HG02759 (cell line): ENCODE measurements at regions not wholly inside any gene's neighbourhood (a gene's known extent, or its start where the extent isn't known, plus 50 kb on each side); places are given as distances from the start of the nearest gene placed in this dataset.

Source experiments
- ATAC-seq: cut with Tn5 transposase; IDR thresholded peaks from one replicate; pipeline ENCODE4 v1.9.1; 2021; ENCODE audit warnings: mild to moderate bottlenecking, moderate library complexity; ENCODE audit not compliant: unreplicated experiment

- no peak for ATAC-seq
These were observed 293.2 kb upstream of the EMCN start for GRCh38 chr4:100811046-100811445.

GRCh38 chr4:100809506-100809905, 291.7 kb upstream of the EMCN start:
- ATAC-seq: no peak

DNA sequence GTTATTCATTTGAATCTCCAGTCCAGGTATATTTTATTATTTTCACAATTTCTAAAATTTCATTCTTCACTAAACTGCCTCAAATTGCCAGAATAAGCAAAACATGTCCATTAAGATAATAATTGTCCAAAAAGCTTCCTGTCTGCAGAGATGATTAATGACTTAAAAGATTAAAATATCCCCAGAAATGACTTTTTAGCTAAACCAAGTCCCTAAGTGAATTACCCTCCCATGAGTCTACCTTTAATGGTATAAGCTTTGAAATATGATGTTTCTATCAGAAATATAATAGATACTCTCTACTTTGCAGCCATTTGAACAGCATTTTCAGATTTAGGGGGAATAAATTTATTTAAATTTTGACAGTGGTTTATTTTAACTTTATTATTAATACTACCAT, 289.2 kb upstream of the EMCN start:
- ATAC-seq: no peak

- no peak for ATAC-seq
These were observed 287.7 kb upstream of the EMCN start for GRCh38 chr4:100805538-100805937.

DNA sequence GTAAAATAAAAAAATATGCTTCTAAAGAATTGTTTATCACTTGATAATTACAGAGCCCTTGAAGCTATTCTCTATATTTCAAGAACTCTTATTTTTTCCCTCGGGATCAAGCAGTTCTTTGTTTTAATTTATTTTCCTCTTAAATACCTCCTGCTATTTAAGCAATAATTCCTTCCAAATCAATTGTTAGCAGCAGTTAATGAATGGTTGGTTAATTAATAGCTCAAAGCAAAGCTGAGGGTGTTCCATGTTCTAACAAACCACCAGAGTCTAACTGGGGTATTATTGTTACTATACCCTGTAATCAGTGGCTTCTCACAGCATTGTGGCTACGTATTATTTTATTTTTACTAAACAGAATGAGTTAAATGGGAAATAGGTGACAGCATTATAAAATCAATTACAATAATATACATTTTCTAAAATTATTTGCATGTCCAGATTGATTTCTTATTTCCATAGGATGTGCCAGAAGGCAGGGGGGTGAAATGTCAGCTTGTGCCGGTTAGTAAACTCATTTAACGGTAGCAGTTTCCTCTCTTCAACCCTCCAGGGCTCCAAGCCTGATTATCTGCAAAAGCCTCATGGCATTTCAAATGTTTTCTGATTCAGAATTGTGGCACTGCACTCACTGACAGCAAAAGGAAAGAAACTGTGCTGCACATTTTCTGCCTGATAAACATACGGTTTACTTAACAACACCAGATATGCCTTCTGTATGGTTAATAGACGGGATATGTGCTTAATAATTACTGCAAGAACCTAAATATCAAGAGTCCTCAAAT, 286.9 kb upstream of the EMCN start:
- no peak for ATAC-seq

DNA sequence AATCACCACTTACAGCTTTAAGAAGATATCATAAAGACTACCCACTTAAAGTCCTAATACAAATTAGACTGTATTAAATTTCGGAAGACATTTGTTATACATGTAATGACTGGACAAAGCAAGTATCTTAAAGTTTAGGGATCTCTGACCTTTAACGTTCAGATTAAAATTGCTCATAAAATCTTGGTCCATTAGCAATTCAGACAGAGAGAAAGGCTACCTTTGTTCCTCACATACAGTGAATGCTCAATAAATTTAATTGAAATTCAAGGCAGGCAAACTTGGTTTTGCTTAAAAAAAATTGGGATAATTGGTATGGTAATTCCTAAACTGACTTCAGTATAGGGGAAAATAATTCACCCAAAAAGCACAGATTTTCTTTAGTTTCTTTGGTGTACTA, 285.9 kb upstream of the EMCN start:
- no peak for ATAC-seq

DNA sequence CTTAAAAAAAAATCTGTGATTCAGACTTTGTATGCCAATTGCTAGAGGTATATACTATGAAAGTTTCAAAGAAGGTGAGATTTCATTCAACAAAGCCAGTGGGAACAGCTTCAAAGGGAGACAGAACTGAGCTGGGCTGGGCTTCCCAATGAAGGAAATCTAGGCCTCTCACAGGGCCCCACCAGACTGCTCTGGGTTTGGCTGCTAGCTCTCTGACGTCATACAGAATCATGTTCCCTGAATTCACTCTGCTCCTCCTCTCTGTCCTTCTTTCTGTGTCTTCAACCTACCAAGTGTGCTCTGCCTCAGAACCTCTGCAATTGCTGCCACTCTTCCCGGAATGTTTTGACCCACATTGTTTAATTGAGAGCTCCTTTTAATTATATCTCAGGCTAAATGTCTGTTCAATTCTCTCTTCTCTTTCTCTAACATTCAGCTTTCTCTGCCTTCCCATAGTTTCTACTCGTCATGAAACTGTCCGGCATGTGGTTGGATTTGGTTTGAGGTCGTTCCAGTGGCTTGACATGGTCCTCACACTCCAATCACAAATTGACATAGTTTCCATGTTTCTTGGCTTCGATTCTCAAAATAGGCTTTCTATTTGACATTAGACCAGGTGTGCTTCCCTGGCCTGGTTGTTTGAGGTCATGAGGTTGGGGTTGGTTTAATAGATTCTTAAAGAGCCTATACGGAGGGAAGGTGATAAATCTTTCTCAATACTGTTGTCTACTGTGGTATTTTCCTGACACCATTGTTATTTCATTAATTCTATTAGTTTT, 282.1 kb upstream of the EMCN start:
- ATAC-seq: no peak

GRCh38 chr4:100797791-100798190, 280.0 kb upstream of the EMCN start:
- ATAC-seq: no peak

DNA sequence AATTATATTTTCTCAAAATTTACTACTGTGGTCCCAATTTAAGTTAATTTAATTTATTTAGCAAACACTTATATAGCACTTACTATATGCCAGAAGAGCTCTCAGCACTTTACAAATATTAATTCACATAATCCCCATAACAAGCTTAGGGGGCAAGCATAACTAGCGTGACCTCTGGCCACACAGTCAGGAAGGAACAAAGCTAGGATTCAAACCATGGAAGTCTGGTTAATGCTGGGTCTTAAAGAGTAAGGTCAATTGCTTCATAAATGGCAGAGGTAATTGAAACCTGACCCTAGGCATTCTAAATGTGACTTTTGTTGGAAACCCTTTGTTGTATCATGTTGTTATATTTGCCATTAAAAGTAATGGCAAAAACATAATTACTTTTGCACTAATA, 279.5 kb upstream of the EMCN start:
- ATAC-seq: no peak

- ATAC-seq: no peak
These were observed 278.5 kb upstream of the EMCN start for GRCh38 chr4:100796332-100796731.

DNA sequence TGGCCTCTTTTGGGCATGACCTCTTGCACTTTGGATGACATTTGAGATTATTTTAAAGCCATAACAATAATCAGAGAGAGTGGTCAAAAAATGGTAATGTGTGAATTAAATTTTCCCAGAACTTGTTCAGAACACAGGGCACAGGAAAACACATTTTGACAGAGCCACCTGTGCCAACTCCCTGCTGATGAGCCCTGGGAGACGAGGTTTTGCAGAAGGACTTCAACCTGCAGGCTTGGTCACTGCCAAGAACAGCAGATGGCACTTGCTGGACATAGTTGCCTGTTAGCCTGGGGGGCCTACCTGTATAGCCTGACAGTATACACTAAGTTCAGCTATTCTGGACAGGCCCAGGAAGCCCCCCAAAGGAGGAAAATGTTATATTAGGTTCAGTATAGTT, 277.8 kb upstream of the EMCN start:
- ATAC-seq: no peak

- no peak for ATAC-seq
These were observed 273.2 kb upstream of the EMCN start for GRCh38 chr4:100790836-100791615.

GRCh38 chr4:100789991-100790390, 272.2 kb upstream of the EMCN start:
- ATAC-seq: no peak

- no peak for ATAC-seq
These were observed 268.7 kb upstream of the EMCN start for GRCh38 chr4:100786481-100786880.

DNA sequence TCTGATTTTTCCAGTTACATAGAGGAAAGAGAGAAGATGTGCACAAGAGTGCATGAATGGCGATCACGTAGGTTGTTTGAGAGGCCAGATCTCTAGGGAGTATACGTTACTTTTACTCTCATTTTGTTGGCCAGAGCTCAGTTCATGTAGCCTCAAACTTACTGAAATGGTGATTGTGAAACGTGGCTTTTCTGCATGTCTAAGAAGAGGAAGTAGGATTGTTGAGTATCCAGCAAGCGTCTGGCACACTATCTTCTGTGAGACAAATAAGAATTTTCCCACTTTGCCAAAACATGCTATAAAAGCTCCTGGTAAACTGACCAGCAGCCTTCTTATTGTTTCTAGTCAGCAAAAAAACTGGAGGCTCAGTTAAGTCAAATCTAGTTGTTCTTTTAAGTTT, 264.5 kb upstream of the EMCN start:
- no peak for ATAC-seq

DNA sequence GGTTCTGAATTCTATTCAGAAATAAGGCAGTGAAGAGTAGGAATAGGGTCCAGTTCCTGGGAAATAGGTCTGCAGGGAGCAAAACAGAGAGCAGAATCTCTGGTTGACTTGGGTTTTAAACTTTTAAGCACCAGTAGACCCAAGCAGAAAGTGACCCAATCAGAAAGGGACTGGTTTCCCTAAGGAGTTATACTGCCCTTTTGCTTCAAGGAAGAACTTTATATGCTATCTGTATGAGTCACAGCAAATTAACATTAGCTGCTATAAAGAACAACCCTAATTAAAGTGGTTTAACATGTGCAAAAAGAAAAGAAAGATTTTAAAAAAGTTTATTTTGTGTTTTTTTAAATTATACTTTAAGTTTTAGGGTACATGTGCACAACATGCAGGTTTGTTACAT, 263.6 kb upstream of the EMCN start:
- no peak for ATAC-seq

DNA sequence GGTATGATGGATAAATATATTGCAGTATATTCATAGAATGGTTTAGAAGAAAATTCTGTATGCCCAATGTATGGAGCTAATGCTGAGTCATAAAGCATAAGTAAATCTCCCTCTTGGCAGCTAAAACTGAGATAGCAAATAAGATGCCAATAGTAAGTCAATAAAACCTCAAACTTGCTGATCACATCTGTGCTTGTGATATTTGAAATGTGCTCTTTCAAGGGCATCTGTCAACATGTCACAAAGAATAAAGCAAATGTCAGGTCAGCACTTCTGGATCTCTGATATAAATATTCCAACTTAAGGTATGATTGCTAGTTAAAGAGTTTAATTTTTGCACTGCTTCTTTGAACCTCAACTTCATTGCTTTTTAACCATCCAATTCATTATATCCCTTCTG, 262.3 kb upstream of the EMCN start:
- no peak for ATAC-seq

GRCh38 chr4:100778431-100778830, 260.6 kb upstream of the EMCN start:
- ATAC-seq: no peak

- ATAC-seq: no peak
These were observed 244.9 kb upstream of the EMCN start for GRCh38 chr4:100762738-100763137.

DNA sequence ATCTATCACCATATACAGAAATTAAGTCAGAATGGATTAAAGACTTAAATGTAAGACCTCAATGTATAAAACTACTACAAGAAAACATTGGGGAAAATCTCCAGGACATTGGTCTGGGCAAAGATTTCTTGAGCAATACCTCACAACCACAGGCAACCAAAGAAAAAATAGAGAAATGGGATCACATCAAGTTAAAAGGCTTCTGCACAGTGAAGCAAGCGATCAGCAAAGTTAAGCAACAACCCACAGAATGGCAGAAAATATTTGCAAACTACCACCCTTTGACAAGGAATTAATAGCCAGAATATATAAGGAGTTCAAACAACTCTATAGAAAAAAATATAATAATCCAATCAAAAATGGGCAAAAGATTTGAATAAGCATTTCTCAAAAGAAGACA, 236.9 kb upstream of the EMCN start:
- ATAC-seq: no peak

GRCh38 chr4:100746141-100746739, 228.4 kb upstream of the EMCN start:
- ATAC-seq: no peak
